Neural cell (in vitro differentiated cells): ENCODE measurements at regions not wholly inside any gene's neighbourhood (a gene's known extent, or its start where the extent isn't known, plus 50 kb on each side); places are given as distances from the start of the nearest gene placed in this dataset.

Experiments
- H2AFZ ChIP-seq: fragments of 200-600, 300-800 bp; sonication (generic), shearing (Covaris generic); 2 replicates; pipeline ENCODE4 v1.6.0; 2014; ENCODE audit warnings: low read depth, mild to moderate bottlenecking, antibody characterized with exemption, low read length, moderate library complexity
- H3F3A ChIP-seq: fragments of 200-600 bp; shearing (Covaris generic); 2 replicates; pipeline ENCODE4 v1.6.1; 2016; ENCODE audit warnings: mild to moderate bottlenecking, moderate library complexity, mixed read lengths, antibody characterized with exemption, low read length; ENCODE audit not compliant: insufficient read depth, poor library complexity, severe bottlenecking
- H3K27ac ChIP-seq: fragments of 200-600, 300-800 bp; sonication (generic), shearing (Covaris generic); 2 replicates; pipeline ENCODE4 v1.5.1; 2014; ENCODE audit warnings: mild to moderate bottlenecking, low read length, moderate library complexity
- H3K27me3 ChIP-seq: fragments of 300-800, 200-600 bp; sonication (generic), shearing (Covaris generic); 2 replicates; pipeline ENCODE4 v1.6.0; 2014; ENCODE audit warnings: mild to moderate bottlenecking, low read depth, low read length, moderate library complexity; ENCODE audit not compliant: insufficient read depth
- H3K36me3 ChIP-seq: fragments of 300-800, 200-600 bp; sonication (generic), shearing (Covaris generic); 2 replicates; pipeline ENCODE4 v1.5.1; 2014; ENCODE audit warnings: mild to moderate bottlenecking, antibody characterized with exemption, low read length, moderate library complexity; ENCODE audit not compliant: insufficient read depth
- H3K4me2 ChIP-seq: fragments of 300-800, 200-600 bp; sonication (generic), shearing (Covaris generic); 2 replicates; pipeline ENCODE4 v1.6.0; 2014; ENCODE audit warnings: mild to moderate bottlenecking, low read length
- H3K4me3 ChIP-seq: fragments of 300-800, 200-600 bp; sonication (generic), shearing (Covaris generic); 2 replicates; pipeline ENCODE4 v1.5.1; 2014; ENCODE audit warnings: mild to moderate bottlenecking, low read length, moderate library complexity
- H3K79me2 ChIP-seq: fragments of 200-600 bp; shearing (Covaris generic); replicated peaks from 2 replicates; pipeline ENCODE4 v1.6.0; 2014; ENCODE audit warnings: mild to moderate bottlenecking, low read length, moderate library complexity; ENCODE audit not compliant: insufficient read depth
- H3K9ac ChIP-seq: fragments of 300-800, 200-600 bp; sonication (generic), shearing (Covaris generic); 2 replicates; pipeline ENCODE4 v1.6.1; 2016; ENCODE audit warnings: mild to moderate bottlenecking, low read length, mixed read lengths
- H3K9me2 ChIP-seq: fragments of 200-600 bp; shearing (Covaris generic); 2 replicates; pipeline ENCODE4 v1.6.1; 2016; ENCODE audit warnings: mild to moderate bottlenecking, low read length, mixed read lengths; ENCODE audit not compliant: insufficient read depth
- H3K9me3 ChIP-seq: fragments of 200-600, 300-800 bp; sonication (generic), shearing (Covaris generic); 2 replicates; pipeline ENCODE4 v1.6.1; 2016; ENCODE audit warnings: mild to moderate bottlenecking, mixed run types, low read length, moderate library complexity, mixed read lengths
- H4K20me1 ChIP-seq: fragments of 200-600 bp; shearing (Covaris generic); 2 replicates; pipeline ENCODE4 v1.6.1; 2016; ENCODE audit warnings: mild to moderate bottlenecking, mixed run types; ENCODE audit not compliant: insufficient read depth
- CTCF ChIP-seq: fragments of 450-650 bp; IDR thresholded peaks from 2 replicates; pipeline ENCODE4 v1.5.1; 2014; ENCODE audit warnings: antibody characterized with exemption, mild to moderate bottlenecking, moderate library complexity; ENCODE audit not compliant: poor library complexity, severe bottlenecking
- EP300 ChIP-seq: fragments of 450-650 bp; conservative IDR thresholded peaks from 2 replicates; pipeline ENCODE4 v1.6.1; 2014; ENCODE audit warnings: antibody characterized with exemption, mild to moderate bottlenecking, moderate library complexity; ENCODE audit not compliant: poor library complexity, severe bottlenecking
- EZH2 ChIP-seq: fragments of 200-600, 300-800 bp; shearing (Covaris generic), sonication (generic); IDR thresholded peaks from 2 replicates; pipeline ENCODE4 v1.6.1; 2014; ENCODE audit warnings: antibody characterized with exemption, low read length, borderline replicate concordance, mild to moderate bottlenecking; ENCODE audit not compliant: insufficient read depth, poor library complexity, severe bottlenecking
- MXI1 ChIP-seq: fragments of 450-650 bp; conservative IDR thresholded peaks from 2 replicates; pipeline ENCODE4 v1.6.1; 2014; ENCODE audit warnings: antibody characterized with exemption, mild to moderate bottlenecking; ENCODE audit not compliant: poor library complexity, severe bottlenecking
- POLR2AphosphoS5 ChIP-seq: IDR thresholded peaks from 2 replicates; pipeline ENCODE4 v1.6.1; 2012
- RAD21 ChIP-seq: fragments of 450-650 bp; conservative IDR thresholded peaks from 2 replicates; pipeline ENCODE4 v1.6.1; 2014; ENCODE audit warnings: antibody characterized with exemption, mild to moderate bottlenecking, moderate library complexity
- SMC3 ChIP-seq: fragments of 450-650 bp; conservative IDR thresholded peaks from 2 replicates; pipeline ENCODE4 v1.6.1; 2014; ENCODE audit warnings: antibody characterized with exemption, mild to moderate bottlenecking, moderate library complexity; ENCODE audit not compliant: poor library complexity
- TAF1 ChIP-seq: IDR thresholded peaks from 2 replicates; pipeline ENCODE4 v1.6.1; 2012; ENCODE audit warnings: low read depth
- TF ChIP-seq, protein P1 (sequence below): IDR thresholded peaks from 2 replicates; pipeline ENCODE4 v1.6.1; 2012; ENCODE audit warnings: borderline replicate concordance

- Histone ChIP-seq H3K27me3 (no peaks in the 10 kb centered on the region), H4K20me1 (no peaks in the 10 kb centered on the region), H3K9me2 (no peaks in the 10 kb centered on the region), H3K9ac (no peak overlapping the region), H3K4me3 (no peak overlapping the region), H2AFZ (no peak overlapping the region), H3F3A (no peaks in the 10 kb centered on the region), H3K27ac (no peak overlapping the region), H3K4me2 (no peak overlapping the region), H3K36me3 (no peaks in the 10 kb centered on the region), H3K9me3 (no peaks in the 10 kb centered on the region), H3K79me2 (no peaks in the 10 kb centered on the region)
- TF ChIP-seq SMC3, result no peak
- no peak for TF ChIP-seq EZH2
These were observed 72.8 kb upstream of the ADTRP start for GRCh38 chr6:11851387-11851786.

DNA sequence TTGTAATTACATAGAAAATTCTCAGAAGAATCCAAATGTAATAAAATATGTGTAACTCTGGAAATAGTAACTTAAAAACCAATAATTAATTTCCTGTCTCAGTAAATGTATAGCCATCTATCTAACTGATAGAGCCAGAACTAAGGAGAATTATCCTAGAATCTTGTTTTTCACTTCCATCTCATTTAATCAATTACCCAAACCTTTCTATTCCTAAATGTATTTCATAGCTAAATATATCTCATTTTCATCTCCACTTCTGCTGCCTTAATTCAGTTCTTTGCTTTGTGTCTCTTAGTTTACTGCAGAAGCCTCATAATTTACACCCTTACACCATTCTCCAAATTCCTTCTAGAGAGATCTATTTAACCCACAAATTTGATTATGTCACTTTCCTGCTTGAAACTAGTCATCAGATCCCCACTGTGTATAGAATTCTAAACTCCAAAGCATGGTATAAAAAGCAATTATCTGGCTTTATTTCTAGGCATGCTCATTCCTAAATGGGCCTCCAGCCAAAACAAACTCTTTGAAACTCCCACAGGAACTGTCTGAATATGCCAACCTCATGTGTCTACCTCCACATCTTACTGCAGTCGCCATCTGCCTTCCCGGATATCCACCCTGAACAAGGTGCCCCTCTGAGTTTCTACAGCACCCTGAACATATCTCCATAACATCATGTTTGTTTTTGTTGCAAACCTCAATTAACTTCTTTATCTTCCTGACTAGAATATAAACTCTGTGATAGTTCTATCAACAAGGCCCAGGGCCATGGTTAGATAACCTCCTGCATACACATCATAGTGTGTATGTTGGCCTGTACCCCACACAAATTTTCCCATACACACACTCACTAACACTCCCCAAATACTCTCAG lies 70.5 kb upstream of the ADTRP start:
- Histone ChIP-seq H3K4me3 (no peak overlapping the region), H3K9ac (no peak overlapping the region), H3K9me3 (no peaks in the 10 kb centered on the region), H3K36me3 (no peaks in the 10 kb centered on the region), H3K9me2 (no peaks in the 10 kb centered on the region), H3K27ac (no peak overlapping the region), H3K27me3 (no peaks in the 10 kb centered on the region), H3K4me2 (no peak overlapping the region), H3F3A (no peaks in the 10 kb centered on the region), H3K79me2 (no peaks in the 10 kb centered on the region), H4K20me1 (no peaks in the 10 kb centered on the region), H2AFZ (no peak overlapping the region)
- TF ChIP-seq EP300, result no peak
- TF ChIP-seq TAF1, result no peak
- no peak for TF ChIP-seq RAD21
- no peak for TF ChIP-seq POLR2AphosphoS5
- TF ChIP-seq EZH2, result no peak
- TF ChIP-seq MXI1, result no peak
- no peak for TF ChIP-seq CTCF
- no peak for TF ChIP-seq SMC3
- TF ChIP-seq, protein P1, sequence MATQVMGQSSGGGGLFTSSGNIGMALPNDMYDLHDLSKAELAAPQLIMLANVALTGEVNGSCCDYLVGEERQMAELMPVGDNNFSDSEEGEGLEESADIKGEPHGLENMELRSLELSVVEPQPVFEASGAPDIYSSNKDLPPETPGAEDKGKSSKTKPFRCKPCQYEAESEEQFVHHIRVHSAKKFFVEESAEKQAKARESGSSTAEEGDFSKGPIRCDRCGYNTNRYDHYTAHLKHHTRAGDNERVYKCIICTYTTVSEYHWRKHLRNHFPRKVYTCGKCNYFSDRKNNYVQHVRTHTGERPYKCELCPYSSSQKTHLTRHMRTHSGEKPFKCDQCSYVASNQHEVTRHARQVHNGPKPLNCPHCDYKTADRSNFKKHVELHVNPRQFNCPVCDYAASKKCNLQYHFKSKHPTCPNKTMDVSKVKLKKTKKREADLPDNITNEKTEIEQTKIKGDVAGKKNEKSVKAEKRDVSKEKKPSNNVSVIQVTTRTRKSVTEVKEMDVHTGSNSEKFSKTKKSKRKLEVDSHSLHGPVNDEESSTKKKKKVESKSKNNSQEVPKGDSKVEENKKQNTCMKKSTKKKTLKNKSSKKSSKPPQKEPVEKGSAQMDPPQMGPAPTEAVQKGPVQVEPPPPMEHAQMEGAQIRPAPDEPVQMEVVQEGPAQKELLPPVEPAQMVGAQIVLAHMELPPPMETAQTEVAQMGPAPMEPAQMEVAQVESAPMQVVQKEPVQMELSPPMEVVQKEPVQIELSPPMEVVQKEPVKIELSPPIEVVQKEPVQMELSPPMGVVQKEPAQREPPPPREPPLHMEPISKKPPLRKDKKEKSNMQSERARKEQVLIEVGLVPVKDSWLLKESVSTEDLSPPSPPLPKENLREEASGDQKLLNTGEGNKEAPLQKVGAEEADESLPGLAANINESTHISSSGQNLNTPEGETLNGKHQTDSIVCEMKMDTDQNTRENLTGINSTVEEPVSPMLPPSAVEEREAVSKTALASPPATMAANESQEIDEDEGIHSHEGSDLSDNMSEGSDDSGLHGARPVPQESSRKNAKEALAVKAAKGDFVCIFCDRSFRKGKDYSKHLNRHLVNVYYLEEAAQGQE, result no peak
